HG03521 (cell line): ENCODE measurements at regions not wholly inside any gene's neighbourhood (a gene's known extent, or its start where the extent isn't known, plus 50 kb on each side); places are given as distances from the start of the nearest gene placed in this dataset.
"Not testable (repeated sequence)": the region's sequence is repeated elsewhere in the genome, so short reads cannot be mapped to it uniquely, and the experiment has no call there.

Experiments
- ATAC-seq: cut with Tn5 transposase; IDR thresholded peaks from one replicate; pipeline ENCODE4 v1.9.1; 2021; ENCODE audit warnings: mild to moderate bottlenecking, moderate library complexity; ENCODE audit not compliant: unreplicated experiment

DNA sequence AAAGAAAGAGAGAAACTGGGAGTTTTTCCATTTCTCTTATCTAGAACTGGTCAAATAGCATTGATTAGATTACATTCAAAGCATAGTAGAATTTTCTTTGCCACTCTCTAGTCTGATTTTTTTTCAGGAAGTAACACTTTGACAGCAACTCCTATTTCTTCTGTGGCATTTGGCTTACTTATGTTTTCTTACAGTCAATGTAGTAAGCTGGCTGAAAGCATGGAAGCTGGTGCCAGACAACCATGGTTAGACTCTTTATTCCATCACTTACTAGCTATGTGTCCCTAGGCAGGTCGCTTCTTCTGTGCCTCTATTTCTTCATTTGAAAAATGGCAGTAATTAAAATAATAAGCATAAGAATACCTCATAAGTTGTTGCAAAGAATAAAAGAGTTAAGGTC lies 54.2 kb upstream of the OPRM1 start:
- ATAC-seq, result no peak

GRCh38 chr6:153980171-153980570 lies 58.9 kb upstream of the OPRM1 start:
- ATAC-seq, result no peak

GRCh38 chr6:153978911-153979548 lies 60.0 kb upstream of the OPRM1 start:
- ATAC-seq, result not testable (repeated sequence)

- no peak for ATAC-seq
These were observed 61.9 kb upstream of the OPRM1 start for GRCh38 chr6:153976921-153977693.

DNA sequence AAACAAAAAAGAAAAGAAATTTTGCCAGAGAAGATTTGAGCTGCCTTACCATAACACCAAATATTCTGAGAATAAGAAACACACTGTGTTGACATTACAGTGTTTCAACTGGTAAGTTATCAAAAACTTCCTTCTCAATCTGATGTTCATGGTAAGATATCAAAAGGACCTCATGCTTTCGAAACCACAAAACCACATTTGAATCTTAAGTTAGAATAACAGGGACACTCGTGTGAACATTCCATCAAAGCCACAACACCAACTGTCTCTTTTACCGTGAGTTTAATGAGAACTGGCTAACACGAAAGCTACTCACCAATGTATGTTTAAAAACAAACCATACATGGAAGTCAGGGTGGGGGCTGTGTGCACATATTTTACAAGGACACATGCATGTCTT lies 73.0 kb upstream of the OPRM1 start:
- no peak for ATAC-seq

- no peak for ATAC-seq
These were observed 75.7 kb upstream of the OPRM1 start for GRCh38 chr6:153963352-153963751.

DNA sequence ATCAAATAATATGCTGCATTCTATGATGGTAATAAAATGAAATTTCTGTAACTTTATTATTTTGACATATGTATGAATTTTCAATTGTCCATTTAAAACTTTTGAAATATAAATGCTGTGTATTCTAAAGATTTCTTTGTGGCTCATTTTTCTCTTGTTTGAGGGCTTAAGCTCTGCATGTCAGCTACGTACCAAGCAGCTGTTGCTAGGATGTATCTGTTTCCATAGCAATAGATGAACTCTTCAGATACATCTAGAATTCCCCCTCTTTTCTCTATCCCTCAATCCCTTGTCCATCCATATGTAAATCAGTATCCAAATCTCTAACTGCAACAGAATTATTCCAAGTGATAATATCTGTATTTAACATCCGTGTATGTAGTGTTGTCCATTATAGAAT lies 76.5 kb upstream of the OPRM1 start:
- no peak for ATAC-seq

GRCh38 chr6:153960741-153961140 lies 78.3 kb upstream of the OPRM1 start:
- no peak for ATAC-seq

- ATAC-seq, result no peak
These were observed 78.8 kb upstream of the OPRM1 start for GRCh38 chr6:153960281-153960680.

- no peak for ATAC-seq
These were observed 79.8 kb upstream of the OPRM1 start for GRCh38 chr6:153959276-153959675.

GRCh38 chr6:153958860-153959259 lies 80.2 kb upstream of the OPRM1 start:
- no peak for ATAC-seq

DNA sequence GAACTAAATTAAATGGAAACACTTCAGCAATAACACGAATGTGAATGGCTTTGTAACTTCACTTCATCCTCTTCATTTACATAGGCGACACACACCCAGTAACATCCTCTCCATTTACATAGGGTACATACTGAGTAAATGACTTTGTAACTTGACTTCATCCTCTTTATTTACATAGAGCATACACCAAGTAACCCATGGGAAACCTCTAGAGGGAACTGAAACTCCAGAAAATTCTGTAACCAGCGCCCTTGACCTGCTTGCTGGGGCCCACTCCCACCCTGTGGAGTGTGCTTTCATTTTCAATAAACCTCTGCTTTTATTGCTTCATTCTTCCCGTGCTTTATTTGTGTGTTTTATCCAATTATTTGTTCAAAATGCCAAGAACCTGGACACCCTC lies 81.6 kb upstream of the OPRM1 start:
- ATAC-seq, result peak; percentile 77

GRCh38 chr6:153956808-153957207 lies 82.2 kb upstream of the OPRM1 start:
- no peak for ATAC-seq

DNA sequence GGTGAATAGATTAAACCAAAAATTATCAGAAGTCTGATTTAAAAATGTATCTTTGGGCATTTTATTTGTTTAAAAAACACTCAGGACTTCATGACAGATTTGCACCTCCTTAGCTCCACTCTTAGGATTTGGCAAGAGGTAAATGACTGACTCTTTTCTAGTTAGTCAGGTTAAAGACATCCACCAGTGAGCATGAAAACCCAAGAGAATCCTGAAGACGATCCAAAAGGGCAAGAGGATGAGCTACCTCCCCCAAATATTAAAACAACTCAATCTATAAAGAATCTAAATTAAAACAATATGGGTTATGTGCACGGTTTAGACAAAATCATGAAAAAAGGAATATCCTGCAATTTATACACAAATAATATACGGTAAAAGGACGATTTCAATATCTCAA lies 89.4 kb upstream of the OPRM1 start:
- no peak for ATAC-seq

DNA sequence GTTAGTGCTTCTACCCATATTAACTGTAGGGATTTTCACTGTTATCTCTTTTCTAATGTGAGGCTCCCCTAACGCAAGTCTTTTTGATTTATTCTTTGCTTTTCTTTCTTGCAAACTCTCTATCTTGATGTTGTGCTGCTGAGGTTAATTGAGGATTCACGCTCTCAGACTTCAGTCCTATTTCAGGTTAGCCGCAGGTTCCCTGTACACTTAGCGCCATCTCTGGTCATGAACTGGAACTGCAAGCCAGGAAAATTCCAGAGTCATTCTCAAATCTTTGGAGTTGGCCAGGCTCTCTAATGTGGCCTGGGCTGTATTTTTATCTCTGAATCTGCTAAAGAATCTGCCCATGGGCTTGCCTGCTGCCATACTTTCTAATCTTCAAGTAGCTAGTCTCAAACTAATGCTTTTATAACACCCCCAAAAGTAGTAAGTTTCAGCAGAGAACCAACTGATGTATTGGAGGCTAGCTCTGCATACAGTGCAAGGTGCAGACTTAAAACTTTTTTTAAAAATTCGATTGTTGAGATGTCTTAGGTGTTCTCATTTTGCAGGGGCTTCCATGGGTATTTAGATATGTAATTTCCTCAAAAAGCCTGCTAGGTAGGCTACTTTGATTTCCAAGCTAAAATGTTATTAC lies 91.1 kb upstream of the OPRM1 start:
- ATAC-seq, result no peak

DNA sequence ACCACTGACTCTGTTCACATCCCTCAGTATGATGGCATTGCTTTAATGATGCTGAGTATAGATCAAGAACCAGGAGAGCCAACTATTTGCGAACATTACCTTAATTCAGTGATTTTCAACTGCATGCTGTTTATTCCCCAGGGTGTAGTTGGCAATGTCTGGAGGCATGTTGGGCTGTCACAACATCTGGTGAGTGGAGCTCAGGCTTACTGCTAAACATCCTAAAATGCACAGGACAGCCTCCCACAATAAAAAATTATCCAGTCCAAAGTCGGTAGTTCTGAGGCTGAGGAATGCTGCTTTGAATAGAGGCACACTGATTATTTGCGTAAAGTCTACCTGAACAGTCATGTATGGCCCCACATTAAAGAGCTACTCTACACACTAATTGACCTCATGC lies 94.8 kb upstream of the OPRM1 start:
- no peak for ATAC-seq

DNA sequence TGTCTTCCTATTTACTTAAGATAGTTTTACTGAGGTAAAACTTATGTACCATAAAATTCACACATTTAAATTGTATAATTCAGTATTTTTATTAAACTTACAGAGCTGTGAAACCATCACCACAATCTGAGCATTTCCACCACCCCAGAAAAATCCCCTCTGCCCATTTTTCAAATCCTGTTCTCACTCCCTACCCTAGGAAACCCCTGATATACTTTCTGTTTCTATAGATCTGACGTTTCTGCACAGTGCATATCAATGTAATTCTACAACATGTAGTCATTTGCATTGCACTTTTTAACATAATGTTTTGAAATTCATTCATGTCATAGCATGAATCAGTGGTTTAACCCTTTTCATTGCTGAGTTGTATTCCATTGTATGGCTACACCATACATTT lies 96.7 kb upstream of the OPRM1 start:
- peak; percentile 43 for ATAC-seq

- ATAC-seq, result no peak
These were observed 97.3 kb upstream of the OPRM1 start for GRCh38 chr6:153941768-153942167.

DNA sequence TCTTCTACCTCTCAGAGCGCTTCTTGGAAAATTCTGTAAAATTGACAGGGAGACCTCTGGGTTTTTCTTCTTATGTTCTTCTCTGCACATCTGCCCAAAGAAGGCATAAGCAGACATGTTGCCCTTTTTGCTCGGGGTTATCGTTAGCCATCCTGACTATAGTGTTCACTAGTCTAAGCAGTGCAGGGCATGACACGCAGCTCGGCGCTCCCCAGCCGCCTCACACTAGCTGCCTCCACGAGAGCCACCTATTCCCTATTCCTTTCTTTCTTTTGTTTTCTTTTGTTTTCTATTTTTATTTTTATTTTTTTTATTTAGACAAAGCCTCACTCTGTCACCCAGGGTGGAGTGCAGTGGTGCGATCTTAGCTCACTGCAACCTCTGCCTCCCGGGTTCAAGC lies 100.2 kb upstream of the OPRM1 start:
- ATAC-seq, result no peak

DNA sequence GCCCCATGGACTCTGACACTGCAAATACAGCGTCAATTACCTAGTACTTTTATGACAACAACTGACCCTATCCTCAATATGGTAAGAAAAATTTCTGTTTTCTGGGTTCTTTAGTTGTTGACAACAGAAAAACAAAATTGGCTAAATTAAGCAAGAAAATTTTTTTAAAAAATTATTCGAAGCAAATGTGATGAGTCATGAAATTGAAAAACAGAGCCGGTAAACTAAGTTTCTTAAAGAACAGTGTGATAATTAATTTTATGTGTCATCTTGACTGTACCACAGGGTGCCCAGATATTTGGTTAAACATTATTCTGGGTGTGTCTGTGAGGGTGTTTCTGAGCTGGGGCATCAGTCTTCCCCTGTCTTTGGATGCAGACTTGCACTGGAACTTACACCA lies 107.6 kb upstream of the OPRM1 start:
- no peak for ATAC-seq

- no peak for ATAC-seq
These were observed 111.2 kb upstream of the OPRM1 start for GRCh38 chr6:153927867-153928266.

DNA sequence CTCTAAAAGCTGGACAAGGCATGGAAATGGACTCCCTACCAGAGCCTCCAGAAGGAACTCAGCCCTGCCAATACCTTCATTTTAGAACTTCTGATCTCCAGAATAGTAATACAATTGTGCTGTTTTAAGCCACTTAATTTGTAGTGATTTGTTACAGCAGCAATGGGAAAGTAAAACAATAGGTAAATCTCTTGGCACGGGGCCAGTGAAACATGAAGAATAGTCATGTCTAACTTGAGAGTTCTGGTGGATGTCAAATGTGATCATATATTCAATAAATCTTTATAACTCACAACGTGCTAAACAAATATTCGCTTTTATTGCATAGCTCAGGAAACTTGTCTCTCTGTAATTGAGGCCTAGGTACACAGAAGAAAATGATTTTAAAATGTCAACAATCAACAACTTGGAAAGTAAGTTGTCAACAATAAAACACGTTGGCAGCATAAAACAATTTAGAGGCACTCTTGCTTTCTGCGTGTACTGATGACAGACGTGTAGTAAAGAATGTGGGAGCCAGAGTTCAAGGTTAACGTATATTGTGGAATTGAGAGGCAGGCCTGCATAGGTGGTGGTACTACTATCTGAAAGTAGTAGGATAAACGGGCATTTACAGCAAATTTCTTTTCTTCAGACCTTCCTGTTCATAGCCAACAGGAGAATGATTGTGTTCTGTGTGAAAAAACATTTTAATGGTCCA lies 140.5 kb upstream of the OPRM1 start:
- ATAC-seq, result no peak
